ENCODE measurements at regions not wholly inside any gene's neighbourhood (a gene's known extent, or its start where the extent isn't known, plus 50 kb on each side); places are given as distances from the start of the nearest gene placed in this dataset.
A peak's percentile ranks its signal among the peaks of the same experiment; 100 is the strongest.

DNA sequence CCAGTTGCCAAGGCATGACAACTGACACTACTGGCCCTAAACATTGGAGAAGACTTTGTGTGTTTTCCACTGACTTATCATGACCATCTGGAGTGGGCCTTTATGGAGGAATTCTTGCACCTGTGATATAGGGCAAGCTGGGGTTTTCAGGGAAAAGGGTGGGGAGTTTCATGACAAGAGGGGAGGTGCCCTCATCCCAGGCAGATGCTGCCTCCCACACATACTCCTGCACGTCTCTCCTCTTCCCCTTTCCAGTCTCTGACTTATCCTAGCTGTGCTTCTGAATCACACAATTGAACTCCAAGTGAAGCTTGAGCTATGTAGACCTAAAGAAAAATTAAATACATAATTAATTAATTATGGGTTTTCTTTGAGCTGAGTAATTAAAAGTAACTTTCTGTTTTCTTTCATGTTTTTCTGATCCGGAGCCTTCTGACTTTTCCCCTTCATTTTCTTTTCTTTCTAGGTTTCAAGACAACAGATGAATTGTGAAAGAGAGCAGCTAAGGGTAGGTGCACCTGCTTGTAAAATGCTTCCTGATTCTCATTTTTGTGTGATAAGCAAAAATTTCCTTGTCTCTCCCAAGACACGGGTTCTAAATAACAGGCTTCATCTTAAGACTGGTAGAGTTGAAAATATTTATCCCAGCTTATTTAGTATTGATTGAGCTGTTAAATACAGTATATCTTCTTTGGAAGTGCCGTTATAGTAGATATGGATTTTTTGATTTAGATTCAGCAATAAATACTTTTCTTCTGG, 280.9 kb upstream of the RBFOX1 start:
- in situ Hi-C loops (cut with HindIII; ENCODE audit: extremely low pct_ligation_motif_present, low pct_unique_long_range_greater_than_20kb): no loop called here
- POLR2A ChIA-PET: no interaction called here
- 11% methylated on average over 4 of the region's 4 CpGs for WGBS (ENCODE audit: low lambda C conversion rate)

More for the DNA sequence above, 280.9 kb upstream of the RBFOX1 start:
- Histone ChIP-seq H3K79me2 (ENCODE audit: insufficient read depth, low read length) (no peaks in the 10 kb centered on the region), H3K27me3 (ENCODE audit: control insufficient read depth in 1 of 2, insufficient read depth in 2 of 2, low read length in 2 of 2) (no peaks in the 10 kb centered on the region), H3K27ac (ENCODE audit: extremely low read length, insufficient read depth, low read length) (no peak overlapping the region), H3K9ac (ENCODE audit: insufficient read depth, low read depth, low read length) (no peak overlapping the region), H4K20me1 (ENCODE audit: insufficient read depth, low read length) (no peaks in the 10 kb centered on the region), H3K4me2 (ENCODE audit: low read depth, low read length) (no peak overlapping the region), H3K9me3 (ENCODE audit: low read length) (peaks cover 5% of the 10 kb centered on the region; the same call in 1 of the 2 replicates), H3K36me3 (replicated peaks in 1 of 2; ENCODE audit: control insufficient read depth in 1 of 2, insufficient read depth in 2 of 2, low read length in 2 of 2) (no peaks in the 10 kb centered on the region), H2AFZ (ENCODE audit: low read length) (no peak overlapping the region), H3K4me3 (replicated peaks in 1 of 3; ENCODE audit: insufficient read depth in 1 of 3, low read depth in 2 of 3, low read length in 3 of 3) (no peak overlapping the region), H3K4me1 (ENCODE audit: insufficient read depth, low read length) (no peaks in the 10 kb centered on the region)
- DNase-seq (ENCODE audit: low spot score) (no peak), ATAC-seq (no peak), FAIRE-seq (no peak)
- intact Hi-C loops (cut with micrococcal nuclease; ENCODE audit: unreplicated experiment): no loop called here
- TF ChIP-seq PRDM10 (CRISPR knock-in tag; IDR thresholded peaks at IDR 0.05; ENCODE audit: low read depth): no peak
- TF ChIP-seq MAFK (conservative IDR thresholded peaks at IDR 0.05 in 1 of 2, IDR thresholded peaks at IDR 0.05 in 1 of 2; ENCODE audit: low read length in 2 of 2): peak; percentile 54 to 55; a peak in 3 of 4 replicates
- TF ChIP-seq ZNF580 (CRISPR knock-in tag; IDR thresholded peaks at IDR 0.05; ENCODE audit: borderline replicate concordance, low read depth): no peak
- CTCF ChIA-PET (ENCODE audit: low intra/inter-chr PET ratio, low total read pairs): no interaction called here
- BruUV-seq (replicated peaks): no TSS peak

All from HepG2 (cell line).